ENCODE measurements at regions not wholly inside any gene's neighbourhood (a gene's known extent, or its start where the extent isn't known, plus 50 kb on each side); places are given as distances from the start of the nearest gene placed in this dataset.

GRCh38 chr2:239532859-239533258, 132.0 kb upstream of the HDAC4 start:
- no peaks in the 10 kb centered on the region for H3K9me2 ChIP-seq (ENCODE audit: insufficient read depth)
- H3K27me3 Mint-ChIP-seq (ENCODE audit: insufficient read depth, low read depth, poor library complexity) = peaks cover 3% of the 10 kb centered on the region
- no peaks in the 10 kb centered on the region for H4K20me1 ChIP-seq (replicated peaks; ENCODE audit: insufficient read depth)
- no peak overlapping the region for H3K4me3 Mint-ChIP-seq
- H3K79me2 ChIP-seq (replicated peaks; ENCODE audit: insufficient read depth) = no peaks in the 10 kb centered on the region
- no peaks in the 10 kb centered on the region for H3K4me1 Mint-ChIP-seq
- H3K36me3 ChIP-seq (ENCODE audit: insufficient read depth) = no peaks in the 10 kb centered on the region
- no peak for TF ChIP-seq EZH2phosphoT487 (IDR thresholded peaks at IDR 0.05; ENCODE audit: unreplicated experiment)
- no peak for TF ChIP-seq ZNF114 (CRISPR knock-in tag; IDR thresholded peaks at IDR 0.05)
- no peak for TF ChIP-seq CTCF (conservative IDR thresholded peaks at IDR 0.05; ENCODE audit: low read depth in 2 of 2)
- H3K36me3 Mint-ChIP-seq (ENCODE audit: low read depth) = no peaks in the 10 kb centered on the region; the same call in 2 of the 3 replicates
- H3F3A ChIP-seq (replicated peaks; ENCODE audit: low read depth) = no peaks in the 10 kb centered on the region
- no peak overlapping the region for H3K4me2 ChIP-seq
- ATAC-seq (no peak), DNase-seq (ENCODE audit: low spot score) (no peak)
- H2AFZ ChIP-seq = no peak overlapping the region
- H3K27me3 ChIP-seq (ENCODE audit: insufficient read depth) = no peaks in the 10 kb centered on the region
- no peak overlapping the region for H3K27ac ChIP-seq (ENCODE audit: low read depth)
- peaks cover 9% of the 10 kb centered on the region; the same call in 2 of the 3 replicates for H3K9me3 Mint-ChIP-seq
- no peaks in the 10 kb centered on the region for H3K4me1 ChIP-seq (ENCODE audit: insufficient read depth)
- no peak overlapping the region for H3K4me3 ChIP-seq
- H3K27ac Mint-ChIP-seq = no peak overlapping the region

GRCh38 chr2:239532250-239532649, 131.4 kb upstream of the HDAC4 start:
- H3K27ac ChIP-seq (ENCODE audit: low read depth) = no peak overlapping the region
- no peak for ATAC-seq
- TF ChIP-seq POLR2AphosphoS5 (IDR thresholded peaks at IDR 0.05; ENCODE audit: low read depth) = no peak
- no peak for TF ChIP-seq ZNF331 (CRISPR knock-in tag; IDR thresholded peaks at IDR 0.05; ENCODE audit: low read depth)
- TF ChIP-seq EZH2 (IDR thresholded peaks at IDR 0.05; ENCODE audit: low read depth, unreplicated experiment) = no peak
- TF ChIP-seq JUNB (IDR thresholded peaks at IDR 0.05; ENCODE audit: unreplicated experiment) = no peak
- TF ChIP-seq STAT1 (IDR thresholded peaks at IDR 0.05; ENCODE audit: unreplicated experiment) = no peak
- TF ChIP-seq CREB1 (CRISPR knock-in tag; IDR thresholded peaks at IDR 0.05; ENCODE audit: low read depth) = no peak
- TF ChIP-seq EZH2phosphoT487 (IDR thresholded peaks at IDR 0.05; ENCODE audit: unreplicated experiment) = no peak
- TF ChIP-seq CTCF (conservative IDR thresholded peaks at IDR 0.05; ENCODE audit: low read depth in 2 of 2) = no peak
- no peak for TF ChIP-seq NANOG (IDR thresholded peaks at IDR 0.05; ENCODE audit: borderline replicate concordance)
- TF ChIP-seq, protein P1, sequence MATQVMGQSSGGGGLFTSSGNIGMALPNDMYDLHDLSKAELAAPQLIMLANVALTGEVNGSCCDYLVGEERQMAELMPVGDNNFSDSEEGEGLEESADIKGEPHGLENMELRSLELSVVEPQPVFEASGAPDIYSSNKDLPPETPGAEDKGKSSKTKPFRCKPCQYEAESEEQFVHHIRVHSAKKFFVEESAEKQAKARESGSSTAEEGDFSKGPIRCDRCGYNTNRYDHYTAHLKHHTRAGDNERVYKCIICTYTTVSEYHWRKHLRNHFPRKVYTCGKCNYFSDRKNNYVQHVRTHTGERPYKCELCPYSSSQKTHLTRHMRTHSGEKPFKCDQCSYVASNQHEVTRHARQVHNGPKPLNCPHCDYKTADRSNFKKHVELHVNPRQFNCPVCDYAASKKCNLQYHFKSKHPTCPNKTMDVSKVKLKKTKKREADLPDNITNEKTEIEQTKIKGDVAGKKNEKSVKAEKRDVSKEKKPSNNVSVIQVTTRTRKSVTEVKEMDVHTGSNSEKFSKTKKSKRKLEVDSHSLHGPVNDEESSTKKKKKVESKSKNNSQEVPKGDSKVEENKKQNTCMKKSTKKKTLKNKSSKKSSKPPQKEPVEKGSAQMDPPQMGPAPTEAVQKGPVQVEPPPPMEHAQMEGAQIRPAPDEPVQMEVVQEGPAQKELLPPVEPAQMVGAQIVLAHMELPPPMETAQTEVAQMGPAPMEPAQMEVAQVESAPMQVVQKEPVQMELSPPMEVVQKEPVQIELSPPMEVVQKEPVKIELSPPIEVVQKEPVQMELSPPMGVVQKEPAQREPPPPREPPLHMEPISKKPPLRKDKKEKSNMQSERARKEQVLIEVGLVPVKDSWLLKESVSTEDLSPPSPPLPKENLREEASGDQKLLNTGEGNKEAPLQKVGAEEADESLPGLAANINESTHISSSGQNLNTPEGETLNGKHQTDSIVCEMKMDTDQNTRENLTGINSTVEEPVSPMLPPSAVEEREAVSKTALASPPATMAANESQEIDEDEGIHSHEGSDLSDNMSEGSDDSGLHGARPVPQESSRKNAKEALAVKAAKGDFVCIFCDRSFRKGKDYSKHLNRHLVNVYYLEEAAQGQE (IDR thresholded peaks at IDR 0.05; ENCODE audit: unreplicated experiment) = no peak
- TF ChIP-seq ETS1 (IDR thresholded peaks at IDR 0.05) = no peak
- no peak for TF ChIP-seq ZNF114 (CRISPR knock-in tag; IDR thresholded peaks at IDR 0.05)

More at GRCh38 chr2:239532250-239532649, 131.4 kb upstream of the HDAC4 start:
- Mint-ChIP-seq H3K4me3 (no peak overlapping the region), H3K9me3 (peaks cover 10% of the 10 kb centered on the region; the same call in 2 of the 3 replicates), H3K36me3 (ENCODE audit: low read depth) (no peaks in the 10 kb centered on the region; the same call in 2 of the 3 replicates), H3K27me3 (ENCODE audit: insufficient read depth, low read depth, poor library complexity) (peaks cover 3% of the 10 kb centered on the region), H3K4me1 (no peaks in the 10 kb centered on the region), H3K27ac (no peak overlapping the region)
- Histone ChIP-seq H3K36me3 (ENCODE audit: insufficient read depth) (no peaks in the 10 kb centered on the region), H3K27me3 (ENCODE audit: insufficient read depth) (no peaks in the 10 kb centered on the region), H2AFZ (no peak overlapping the region), H4K20me1 (replicated peaks; ENCODE audit: insufficient read depth) (no peaks in the 10 kb centered on the region), H3K4me2 (no peak overlapping the region), H3K4me3 (no peak overlapping the region), H3K9me2 (ENCODE audit: insufficient read depth) (no peaks in the 10 kb centered on the region), H3K4me1 (ENCODE audit: insufficient read depth) (no peaks in the 10 kb centered on the region), H3F3A (replicated peaks; ENCODE audit: low read depth) (no peaks in the 10 kb centered on the region), H3K79me2 (replicated peaks; ENCODE audit: insufficient read depth) (no peaks in the 10 kb centered on the region)
- no peak for DNase-seq (ENCODE audit: low spot score)
